SU-DHL-6 (cell line): ENCODE measurements at regions not wholly inside any gene's neighbourhood (a gene's known extent, or its start where the extent isn't known, plus 50 kb on each side); places are given as distances from the start of the nearest gene placed in this dataset.

Experiments used
- H2AFZ ChIP-seq: fragments of 200-600 bp; sonication (generic); 2 replicates; pipeline ENCODE4 v1.6.1; 2014; ENCODE audit warnings: low read depth, mild to moderate bottlenecking, moderate library complexity, mixed read lengths, antibody characterized with exemption, low read length; ENCODE audit not compliant: severe bottlenecking
- H3F3A ChIP-seq: fragments of 200-600 bp; shearing (Covaris generic); 2 replicates; pipeline ENCODE4 v1.6.0; 2016; ENCODE audit warnings: antibody characterized with exemption, mild to moderate bottlenecking; ENCODE audit not compliant: insufficient read depth
- H3K27ac ChIP-seq: fragments of 200-600 bp; sonication (generic); 2 replicates; pipeline ENCODE4 v1.5.1; 2016; ENCODE audit warnings: low read depth, mild to moderate bottlenecking, low read length, moderate library complexity, mixed read lengths
- H3K27me3 ChIP-seq: fragments of 200-600 bp; sonication (generic), shearing (Covaris generic); 2 replicates; pipeline ENCODE4 v1.6.0; 2014; ENCODE audit warnings: mild to moderate bottlenecking, low read length
- H3K36me3 ChIP-seq: fragments of 200-600 bp; sonication (generic); 2 replicates; pipeline ENCODE4 v1.6.1; 2014; ENCODE audit warnings: mild to moderate bottlenecking, low read length, mixed read lengths
- H3K4me2 ChIP-seq: fragments of 300-600, 200-600 bp; shearing (Covaris generic), sonication (generic); 2 replicates; pipeline ENCODE4 v1.6.0; 2014; ENCODE audit warnings: low read length, low read depth, mild to moderate bottlenecking; ENCODE audit not compliant: poor library complexity, severe bottlenecking
- H3K4me3 ChIP-seq: fragments of 200-600 bp; sonication (generic); 2 replicates; pipeline ENCODE4 v1.5.1; 2014; ENCODE audit warnings: antibody characterized with exemption, low read length, mild to moderate bottlenecking, mixed read lengths; ENCODE audit not compliant: insufficient read depth, poor library complexity, severe bottlenecking
- H3K79me2 ChIP-seq: fragments of 200-600 bp; sonication (generic); 2 replicates; pipeline ENCODE4 v1.6.1; 2014; ENCODE audit warnings: mild to moderate bottlenecking, low read length, moderate library complexity; ENCODE audit not compliant: insufficient read depth
- H3K9ac ChIP-seq: fragments of 200-600 bp; sonication (generic); 2 replicates; pipeline ENCODE4 v1.7.0; 2014; ENCODE audit warnings: mild to moderate bottlenecking, low read length
- H3K9me2 ChIP-seq: fragments of 200-600 bp; sonication (generic); replicated peaks from 2 replicates; pipeline ENCODE4 v1.6.1; 2014; ENCODE audit warnings: low read length; ENCODE audit not compliant: insufficient read depth
- H3K9me3 ChIP-seq: fragments of 200-600 bp; sonication (generic); 2 replicates; pipeline ENCODE4 v1.6.1; 2014; ENCODE audit warnings: low read length, mixed read lengths; ENCODE audit not compliant: insufficient read depth
- H4K20me1 ChIP-seq: fragments of 200-600 bp; sonication (generic); 2 replicates; pipeline ENCODE4 v1.6.1; 2014; ENCODE audit warnings: low read depth, mild to moderate bottlenecking, antibody characterized with exemption, low read length, moderate library complexity, mixed read lengths
- EZH2phosphoT487 ChIP-seq: fragments of 200-600 bp; sonication (generic), shearing (Covaris generic); conservative IDR thresholded peaks from 2 replicates; pipeline ENCODE4 v1.6.1; 2018; ENCODE audit warnings: mild to moderate bottlenecking, antibody characterized with exemption, low read length, moderate library complexity, mixed read lengths
- TF ChIP-seq, protein P1 (sequence below): fragments of 200-600 bp; sonication (generic); IDR thresholded peaks from one replicate; pipeline ENCODE4 v1.5.1; 2017; ENCODE audit warnings: antibody characterized with exemption, mild to moderate bottlenecking, low read length, moderate library complexity; ENCODE audit not compliant: insufficient read depth, poor library complexity, severe bottlenecking

DNA sequence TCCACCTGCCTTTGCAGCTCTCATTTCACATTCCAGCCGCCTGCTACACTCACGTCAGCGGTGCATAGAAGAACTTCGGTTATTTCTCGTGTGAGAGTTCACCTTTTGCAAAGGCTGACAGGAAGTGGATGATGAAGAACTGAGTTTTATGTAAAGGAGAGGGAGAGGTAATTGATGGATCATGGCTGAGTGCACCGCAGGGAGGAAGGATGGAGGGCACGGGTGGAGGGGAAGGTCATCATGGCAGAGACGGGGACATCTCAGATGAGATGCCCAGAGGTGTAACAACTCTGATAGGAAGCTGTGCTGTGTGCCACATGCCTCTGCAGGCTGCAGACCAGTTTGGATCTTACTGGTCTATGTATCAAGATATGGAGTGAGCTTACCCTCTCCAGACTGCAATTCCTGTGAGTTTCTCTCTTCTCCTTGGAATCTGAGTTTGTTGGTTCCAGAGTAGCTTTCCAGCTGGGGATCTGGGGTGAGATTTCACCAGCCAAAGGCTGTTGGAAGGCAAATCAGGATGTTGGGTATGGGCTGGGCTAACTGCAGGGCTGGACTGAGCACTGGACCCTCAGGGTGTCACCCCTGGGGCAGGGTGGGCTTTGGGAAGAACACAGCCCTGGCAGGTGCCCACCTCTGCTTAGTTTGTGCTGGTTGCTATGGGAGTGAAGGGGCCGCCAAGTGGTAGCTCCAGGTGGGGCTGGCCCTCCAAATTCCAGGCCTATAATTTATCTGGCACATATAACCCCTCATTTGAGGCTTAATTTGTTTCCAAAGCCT, 777.0 kb downstream of the KCNJ18 start:
- Histone ChIP-seq H3K4me2 (no peak overlapping the region), H3K27me3 (no peaks in the 10 kb centered on the region), H3K36me3 (no peaks in the 10 kb centered on the region), H3K4me3 (no peak overlapping the region), H3K9me3 (no peaks in the 10 kb centered on the region), H3K79me2 (no peaks in the 10 kb centered on the region), H3F3A (no peaks in the 10 kb centered on the region), H3K27ac (no peak overlapping the region), H3K9me2 (no peaks in the 10 kb centered on the region), H3K9ac (no peak overlapping the region), H4K20me1 (no peaks in the 10 kb centered on the region), H2AFZ (no peak overlapping the region)
- TF ChIP-seq EZH2phosphoT487 = no peak
- TF ChIP-seq, protein P1, sequence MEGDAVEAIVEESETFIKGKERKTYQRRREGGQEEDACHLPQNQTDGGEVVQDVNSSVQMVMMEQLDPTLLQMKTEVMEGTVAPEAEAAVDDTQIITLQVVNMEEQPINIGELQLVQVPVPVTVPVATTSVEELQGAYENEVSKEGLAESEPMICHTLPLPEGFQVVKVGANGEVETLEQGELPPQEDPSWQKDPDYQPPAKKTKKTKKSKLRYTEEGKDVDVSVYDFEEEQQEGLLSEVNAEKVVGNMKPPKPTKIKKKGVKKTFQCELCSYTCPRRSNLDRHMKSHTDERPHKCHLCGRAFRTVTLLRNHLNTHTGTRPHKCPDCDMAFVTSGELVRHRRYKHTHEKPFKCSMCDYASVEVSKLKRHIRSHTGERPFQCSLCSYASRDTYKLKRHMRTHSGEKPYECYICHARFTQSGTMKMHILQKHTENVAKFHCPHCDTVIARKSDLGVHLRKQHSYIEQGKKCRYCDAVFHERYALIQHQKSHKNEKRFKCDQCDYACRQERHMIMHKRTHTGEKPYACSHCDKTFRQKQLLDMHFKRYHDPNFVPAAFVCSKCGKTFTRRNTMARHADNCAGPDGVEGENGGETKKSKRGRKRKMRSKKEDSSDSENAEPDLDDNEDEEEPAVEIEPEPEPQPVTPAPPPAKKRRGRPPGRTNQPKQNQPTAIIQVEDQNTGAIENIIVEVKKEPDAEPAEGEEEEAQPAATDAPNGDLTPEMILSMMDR = no peak

DNA sequence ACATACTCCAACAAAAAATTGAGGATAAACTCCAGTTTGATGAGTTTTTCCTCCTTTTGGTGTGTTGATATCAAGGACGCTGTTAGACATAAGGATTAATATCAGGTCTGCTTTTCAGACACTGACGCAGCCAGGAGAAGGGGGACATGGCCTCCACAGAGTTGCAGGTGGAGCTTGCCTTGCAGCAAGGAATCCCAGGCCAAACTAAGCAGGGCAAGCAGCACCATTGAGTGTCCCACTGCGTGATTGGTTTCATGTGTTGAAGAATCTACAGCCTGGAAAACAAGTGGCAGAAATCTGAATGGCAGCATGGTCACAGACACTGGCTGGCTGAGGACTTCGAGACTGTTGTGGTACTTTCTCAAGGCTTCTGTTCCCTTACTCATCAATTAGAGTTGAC, 777.6 kb downstream of the KCNJ18 start:
- no peaks in the 10 kb centered on the region for H4K20me1 ChIP-seq
- H3K9me2 ChIP-seq = no peaks in the 10 kb centered on the region
- no peaks in the 10 kb centered on the region for H3K79me2 ChIP-seq
- TF ChIP-seq, protein P1 = no peak
- TF ChIP-seq EZH2phosphoT487 = no peak
- no peaks in the 10 kb centered on the region for H3K27me3 ChIP-seq
- no peak overlapping the region for H3K27ac ChIP-seq
- no peak overlapping the region for H3K4me2 ChIP-seq
- no peak overlapping the region for H3K9ac ChIP-seq
- no peak overlapping the region for H3K4me3 ChIP-seq
- no peak overlapping the region for H2AFZ ChIP-seq
- no peaks in the 10 kb centered on the region for H3F3A ChIP-seq
- no peaks in the 10 kb centered on the region for H3K9me3 ChIP-seq
- no peaks in the 10 kb centered on the region for H3K36me3 ChIP-seq

DNA sequence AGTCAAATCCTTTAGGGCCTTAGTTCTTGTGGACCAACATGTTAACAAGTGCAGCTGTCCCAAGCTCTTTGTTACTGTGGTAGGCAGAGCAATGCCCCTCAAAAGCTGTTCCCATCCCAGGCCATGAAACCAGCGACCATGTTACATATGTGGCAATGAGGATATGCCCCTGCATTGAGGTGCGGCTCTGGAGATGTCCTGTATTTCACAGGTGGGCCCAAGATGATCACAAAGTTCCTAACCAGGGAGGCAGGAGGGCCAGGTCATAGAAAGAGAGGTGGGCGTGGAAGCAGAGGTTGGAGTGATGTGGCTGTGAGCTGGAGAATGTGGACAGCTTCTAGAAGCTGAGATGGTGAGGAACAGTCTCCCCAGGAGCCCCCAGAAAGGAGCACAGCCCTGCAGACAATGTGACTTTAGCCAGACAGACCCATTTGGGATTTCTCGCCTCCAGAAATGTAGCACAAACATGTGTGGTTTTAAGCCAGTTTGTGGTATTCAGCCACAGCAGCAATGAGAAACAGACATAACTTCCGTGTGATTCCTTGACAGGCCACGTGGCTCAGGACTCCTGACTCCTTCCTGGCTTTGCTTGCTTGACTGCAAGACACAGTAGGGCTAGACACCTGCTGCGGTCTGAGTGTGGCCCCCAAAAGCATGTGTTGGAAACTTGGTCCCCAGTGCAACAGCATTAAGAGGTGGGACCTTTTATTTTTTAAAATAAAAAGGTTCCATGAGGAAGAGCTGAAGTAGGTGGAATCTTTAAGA, 778.3 kb downstream of the KCNJ18 start:
- Histone ChIP-seq H2AFZ (no peak overlapping the region), H3K9me2 (no peaks in the 10 kb centered on the region), H4K20me1 (no peaks in the 10 kb centered on the region), H3K9me3 (no peaks in the 10 kb centered on the region), H3K27me3 (no peaks in the 10 kb centered on the region), H3K79me2 (no peaks in the 10 kb centered on the region), H3F3A (no peaks in the 10 kb centered on the region), H3K9ac (no peak overlapping the region), H3K27ac (no peak overlapping the region), H3K4me2 (no peak overlapping the region), H3K4me3 (no peak overlapping the region), H3K36me3 (no peaks in the 10 kb centered on the region)
- TF ChIP-seq, protein P1 = no peak
- no peak for TF ChIP-seq EZH2phosphoT487
